B cell (primary cell): ENCODE measurements at regions not wholly inside any gene's neighbourhood (a gene's known extent, or its start where the extent isn't known, plus 50 kb on each side); places are given as distances from the start of the nearest gene placed in this dataset.

Experiments used
- EZH2 ChIP-seq: IDR thresholded peaks from 2 replicates; pipeline ENCODE4 v1.6.1; 2012; ENCODE audit warnings: borderline replicate concordance, low read depth, mild to moderate bottlenecking, moderate library complexity, low read length; ENCODE audit not compliant: insufficient read depth, poor library complexity, severe bottlenecking
- TF ChIP-seq, protein P1 (sequence below): fragments of 200-600 bp; IDR thresholded peaks from one replicate; pipeline ENCODE4 v1.8.0; 2022; ENCODE audit warnings: antibody characterized with exemption, mild to moderate bottlenecking

GRCh38 chr20:60576236-60576635, 618.0 kb downstream of the CDH26 start:
- TF ChIP-seq, protein P1, sequence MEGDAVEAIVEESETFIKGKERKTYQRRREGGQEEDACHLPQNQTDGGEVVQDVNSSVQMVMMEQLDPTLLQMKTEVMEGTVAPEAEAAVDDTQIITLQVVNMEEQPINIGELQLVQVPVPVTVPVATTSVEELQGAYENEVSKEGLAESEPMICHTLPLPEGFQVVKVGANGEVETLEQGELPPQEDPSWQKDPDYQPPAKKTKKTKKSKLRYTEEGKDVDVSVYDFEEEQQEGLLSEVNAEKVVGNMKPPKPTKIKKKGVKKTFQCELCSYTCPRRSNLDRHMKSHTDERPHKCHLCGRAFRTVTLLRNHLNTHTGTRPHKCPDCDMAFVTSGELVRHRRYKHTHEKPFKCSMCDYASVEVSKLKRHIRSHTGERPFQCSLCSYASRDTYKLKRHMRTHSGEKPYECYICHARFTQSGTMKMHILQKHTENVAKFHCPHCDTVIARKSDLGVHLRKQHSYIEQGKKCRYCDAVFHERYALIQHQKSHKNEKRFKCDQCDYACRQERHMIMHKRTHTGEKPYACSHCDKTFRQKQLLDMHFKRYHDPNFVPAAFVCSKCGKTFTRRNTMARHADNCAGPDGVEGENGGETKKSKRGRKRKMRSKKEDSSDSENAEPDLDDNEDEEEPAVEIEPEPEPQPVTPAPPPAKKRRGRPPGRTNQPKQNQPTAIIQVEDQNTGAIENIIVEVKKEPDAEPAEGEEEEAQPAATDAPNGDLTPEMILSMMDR = no peak
- no peak for TF ChIP-seq EZH2
